ENCODE measurements at regions not wholly inside any gene's neighbourhood (a gene's known extent, or its start where the extent isn't known, plus 50 kb on each side); places are given as distances from the start of the nearest gene placed in this dataset.
"Not testable (repeated sequence)": the region's sequence is repeated elsewhere in the genome, so short reads cannot be mapped to it uniquely, and the experiment has no call there.

- DNase-seq = no peak
These were observed 288.2 kb upstream of the UGT8 start for GRCh38 chr4:114310296-114310925.

GRCh38 chr4:114311787-114312186, 286.8 kb upstream of the UGT8 start:
- DNase-seq = no peak

- no peak for DNase-seq
These were observed 286.3 kb upstream of the UGT8 start for GRCh38 chr4:114312338-114312737.

- no peak for DNase-seq
These were observed 281.8 kb upstream of the UGT8 start for GRCh38 chr4:114316789-114317188.

- DNase-seq = no peak
These were observed 281.0 kb upstream of the UGT8 start for GRCh38 chr4:114317564-114317963.

GRCh38 chr4:114318309-114318708, 280.3 kb upstream of the UGT8 start:
- no peak for DNase-seq

GRCh38 chr4:114320126-114320525, 278.5 kb upstream of the UGT8 start:
- DNase-seq = no peak

- DNase-seq = no peak
These were observed 277.2 kb upstream of the UGT8 start for GRCh38 chr4:114321366-114321765.

GRCh38 chr4:114323841-114324240, 274.8 kb upstream of the UGT8 start:
- DNase-seq = no peak

- DNase-seq = no peak
These were observed 272.2 kb upstream of the UGT8 start for GRCh38 chr4:114326358-114326757.

GRCh38 chr4:114332119-114332518, 266.5 kb upstream of the UGT8 start:
- no peak for DNase-seq

GRCh38 chr4:114334363-114334762, 264.2 kb upstream of the UGT8 start:
- not testable (repeated sequence) for DNase-seq

GRCh38 chr4:114334884-114335330, 263.7 kb upstream of the UGT8 start:
- no peak for DNase-seq

- no peak for DNase-seq
These were observed 263.3 kb upstream of the UGT8 start for GRCh38 chr4:114335339-114335738.

GRCh38 chr4:114343015-114343414, 255.6 kb upstream of the UGT8 start:
- DNase-seq = no peak

- peak; percentile 50 for DNase-seq
These were observed 248.9 kb upstream of the UGT8 start for GRCh38 chr4:114349543-114350175.

- no peak for DNase-seq
These were observed 239.7 kb upstream of the UGT8 start for GRCh38 chr4:114358901-114359300.

GRCh38 chr4:114361249-114361648, 237.4 kb upstream of the UGT8 start:
- DNase-seq = no peak

GRCh38 chr4:114364857-114365256, 233.8 kb upstream of the UGT8 start:
- DNase-seq = peak; percentile 96

- DNase-seq = no peak
These were observed 233.0 kb upstream of the UGT8 start for GRCh38 chr4:114365591-114365990.

GRCh38 chr4:114366368-114366767, 232.2 kb upstream of the UGT8 start:
- DNase-seq = peak; percentile 30

- no peak for DNase-seq
These were observed 229.9 kb upstream of the UGT8 start for GRCh38 chr4:114368751-114369150.

GRCh38 chr4:114373508-114373907, 225.1 kb upstream of the UGT8 start:
- no peak for DNase-seq

GRCh38 chr4:114378305-114378903, 220.2 kb upstream of the UGT8 start:
- DNase-seq = peak; percentile 45
